ES-I3 (cell line): ENCODE measurements at regions not wholly inside any gene's neighbourhood (a gene's known extent, or its start where the extent isn't known, plus 50 kb on each side); places are given as distances from the start of the nearest gene placed in this dataset.

ENCODE experiments used
- H3K36me3 ChIP-seq: 2 replicates; pipeline ENCODE4 v1.6.1; 2013; ENCODE audit warnings: mild to moderate bottlenecking, low read length, control low read depth, moderate library complexity; ENCODE audit not compliant: insufficient read depth
- H3K4me1 ChIP-seq: 2 replicates; pipeline ENCODE4 v1.6.1; 2013; ENCODE audit warnings: mild to moderate bottlenecking, control low read depth, low read length; ENCODE audit not compliant: insufficient read depth
- H3K9ac ChIP-seq: 2 replicates; pipeline ENCODE4 v1.6.1; 2013; ENCODE audit warnings: low read depth, mild to moderate bottlenecking, low read length, moderate library complexity
- H3K9me3 ChIP-seq: 2 replicates; pipeline ENCODE4 v1.6.1; 2013; ENCODE audit warnings: mild to moderate bottlenecking, low read length, moderate library complexity; ENCODE audit not compliant: control insufficient read depth, insufficient read depth

DNA sequence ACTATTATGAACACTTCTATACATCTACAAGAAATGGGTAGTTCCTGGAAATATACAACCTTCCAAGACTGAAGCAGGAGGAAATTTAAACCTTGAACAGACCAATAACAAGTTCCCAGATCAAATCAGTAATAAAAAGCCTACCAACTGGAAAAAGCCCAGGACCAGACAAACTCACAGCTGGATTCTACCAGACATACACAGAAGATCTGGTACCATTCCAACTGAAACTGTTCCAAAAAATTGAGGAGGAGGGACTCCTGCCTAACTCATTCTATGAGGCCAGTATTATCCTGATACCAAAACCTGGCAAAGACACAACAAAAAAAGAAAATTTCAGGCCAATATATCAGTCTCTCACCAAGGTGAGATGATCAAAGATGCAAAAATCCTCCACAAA is 189.4 kb downstream of the RPS29 start:
- Histone ChIP-seq H3K9me3 (no peaks in the 10 kb centered on the region), H3K36me3 (no peaks in the 10 kb centered on the region), H3K9ac (no peak overlapping the region), H3K4me1 (no peaks in the 10 kb centered on the region)

DNA sequence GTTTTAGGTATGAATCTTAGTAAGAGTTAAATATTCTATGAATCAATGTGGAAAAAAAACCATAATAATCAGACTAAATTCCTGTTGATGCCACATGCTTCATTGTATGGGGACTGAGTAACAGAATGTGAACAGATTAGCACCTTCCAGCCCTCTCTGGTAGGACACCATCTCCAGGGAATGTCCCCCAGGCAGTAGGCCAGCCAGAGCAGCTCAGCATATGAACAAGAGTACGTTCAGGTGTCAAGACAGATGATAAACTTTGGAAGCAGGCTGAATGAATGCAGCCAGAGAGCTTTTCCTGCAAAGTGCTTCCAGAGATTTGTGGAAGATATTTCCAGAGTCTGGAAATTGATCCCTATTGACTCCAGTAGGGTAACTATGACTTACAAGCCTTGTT is 204.4 kb downstream of the RPS29 start:
- no peaks in the 10 kb centered on the region for H3K9me3 ChIP-seq
- H3K4me1 ChIP-seq, result no peaks in the 10 kb centered on the region
- no peaks in the 10 kb centered on the region for H3K36me3 ChIP-seq
- H3K9ac ChIP-seq, result no peak overlapping the region

DNA sequence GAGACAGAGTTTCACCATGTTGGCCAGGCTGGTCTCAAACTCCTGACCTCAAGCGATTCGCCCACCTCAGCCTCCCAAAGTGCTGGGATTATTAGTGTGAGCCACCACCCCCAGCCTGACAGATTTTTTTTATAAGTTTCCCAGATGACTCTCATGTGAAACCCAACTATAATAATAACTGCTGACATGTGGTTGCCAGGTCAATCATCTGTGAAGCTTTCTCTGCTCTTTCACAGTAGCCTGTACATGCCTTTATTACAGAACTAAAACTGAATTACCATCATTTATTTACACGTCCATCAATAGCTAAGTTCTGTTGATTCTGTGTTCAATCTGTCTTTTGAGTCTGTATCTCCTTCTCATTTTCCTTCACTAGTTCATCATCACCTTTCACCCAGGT is 218.5 kb downstream of the RPS29 start:
- Histone ChIP-seq H3K36me3 (no peaks in the 10 kb centered on the region), H3K9me3 (no peaks in the 10 kb centered on the region), H3K4me1 (no peaks in the 10 kb centered on the region; the same call in 1 of the 2 replicates), H3K9ac (no peak overlapping the region)

DNA sequence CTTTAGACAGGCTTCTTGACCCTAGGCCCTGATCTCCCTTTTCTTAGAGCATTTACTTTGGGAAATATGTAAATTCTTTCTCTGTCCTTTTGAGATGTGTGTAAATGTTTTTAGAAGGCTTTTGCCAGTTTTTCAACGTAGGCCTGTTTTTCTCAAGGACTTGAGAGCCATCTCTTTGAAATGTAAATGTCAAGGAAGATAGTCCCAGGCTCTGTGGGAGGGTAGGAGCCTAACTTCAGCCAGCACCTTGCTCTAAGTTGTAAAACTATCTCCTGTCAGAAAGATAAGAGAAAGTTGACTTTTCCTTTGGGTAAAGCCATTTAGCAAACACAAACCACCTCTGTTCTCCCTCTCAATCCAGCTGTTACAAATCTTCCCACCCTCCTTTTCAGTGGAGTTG is 219.8 kb downstream of the RPS29 start:
- Histone ChIP-seq H3K9ac (no peak overlapping the region), H3K4me1 (no peaks in the 10 kb centered on the region; the same call in 1 of the 2 replicates), H3K36me3 (no peaks in the 10 kb centered on the region), H3K9me3 (no peaks in the 10 kb centered on the region)

DNA sequence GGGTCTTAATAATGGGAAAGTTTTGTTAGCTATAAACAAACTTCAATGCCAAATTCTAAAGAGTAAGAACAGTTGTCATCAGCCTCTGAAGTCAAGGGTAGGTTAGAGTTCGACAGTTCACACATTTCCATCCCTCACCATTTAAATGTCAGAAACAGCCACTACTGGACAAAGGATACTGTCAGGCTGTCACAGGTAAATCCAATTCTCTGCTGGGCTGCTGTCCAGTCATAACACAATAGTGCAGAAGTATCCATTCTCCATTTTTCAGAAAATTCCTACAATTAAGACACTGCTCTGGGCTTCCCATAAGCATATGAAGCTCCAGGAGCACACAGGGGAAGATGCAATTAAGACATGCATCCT is 221.4 kb downstream of the RPS29 start:
- no peak overlapping the region for H3K9ac ChIP-seq
- no peaks in the 10 kb centered on the region for H3K36me3 ChIP-seq
- H3K4me1 ChIP-seq, result no peaks in the 10 kb centered on the region; the same call in 1 of the 2 replicates
- H3K9me3 ChIP-seq, result no peaks in the 10 kb centered on the region

DNA sequence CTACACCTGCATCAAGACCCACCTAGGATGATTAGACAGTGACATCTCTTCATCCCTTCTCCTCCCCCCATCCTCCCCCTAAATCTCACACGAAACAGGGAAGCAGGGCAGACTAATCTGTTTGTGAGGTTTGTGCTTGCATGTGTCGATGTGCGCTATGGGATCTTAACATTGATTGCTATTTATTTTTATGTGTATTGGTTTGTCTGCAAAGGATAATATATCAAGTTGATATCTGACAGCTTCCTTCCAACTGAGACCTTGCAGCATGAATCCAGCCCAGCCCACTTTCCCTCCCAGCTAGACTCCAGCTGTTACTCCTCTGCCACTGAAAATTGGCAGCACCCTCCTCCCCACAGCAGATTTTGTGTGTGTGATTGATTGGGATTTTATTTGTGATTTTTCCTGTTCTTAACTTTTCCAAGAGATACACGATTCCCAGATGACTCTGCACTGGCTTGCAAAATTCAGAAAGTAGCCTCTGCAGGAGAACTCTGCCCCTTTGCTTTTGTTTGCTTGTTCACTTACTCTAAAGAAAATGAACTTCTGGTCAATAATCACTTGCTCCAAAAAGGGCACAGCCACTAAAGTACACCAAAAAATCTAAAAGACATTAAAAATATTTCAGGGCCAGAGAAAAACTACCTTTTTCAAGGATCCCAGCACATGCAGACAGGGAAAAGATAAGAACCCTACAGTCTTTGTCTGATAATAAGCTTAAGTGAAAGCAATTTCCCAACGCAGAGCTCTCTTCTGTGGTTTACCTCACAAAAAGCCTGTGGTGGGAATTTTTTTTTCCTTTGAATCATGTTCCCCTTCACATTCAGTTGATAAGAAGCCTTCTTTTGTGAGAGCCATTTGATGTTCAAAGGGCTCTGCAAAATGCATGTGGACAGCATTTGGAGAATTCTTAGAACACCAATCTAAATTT is 222.1 kb downstream of the RPS29 start:
- Histone ChIP-seq H3K9me3 (no peaks in the 10 kb centered on the region), H3K36me3 (no peaks in the 10 kb centered on the region), H3K9ac (no peak overlapping the region), H3K4me1 (no peaks in the 10 kb centered on the region; the same call in 1 of the 2 replicates)

DNA sequence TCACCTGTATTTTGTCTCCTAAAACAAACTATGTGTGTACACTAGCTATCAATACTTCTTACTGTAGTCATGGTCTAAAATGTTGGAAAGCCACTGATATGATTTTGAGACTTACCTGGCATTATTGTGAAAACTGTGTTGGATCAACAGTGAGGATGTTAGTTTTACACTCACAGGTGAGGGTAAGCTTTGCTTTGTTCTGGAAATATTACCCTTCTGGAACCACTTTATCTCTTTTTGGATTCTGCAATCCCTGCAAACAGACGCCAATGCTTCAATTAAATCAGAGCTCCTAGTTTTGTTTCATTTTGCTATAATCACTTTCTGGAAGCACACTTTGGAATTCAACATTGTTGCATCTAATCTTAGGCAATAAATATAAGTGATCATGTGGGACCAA is 223.3 kb downstream of the RPS29 start:
- Histone ChIP-seq H3K36me3 (no peaks in the 10 kb centered on the region), H3K4me1 (no peaks in the 10 kb centered on the region; the same call in 1 of the 2 replicates), H3K9me3 (no peaks in the 10 kb centered on the region), H3K9ac (no peak overlapping the region)

DNA sequence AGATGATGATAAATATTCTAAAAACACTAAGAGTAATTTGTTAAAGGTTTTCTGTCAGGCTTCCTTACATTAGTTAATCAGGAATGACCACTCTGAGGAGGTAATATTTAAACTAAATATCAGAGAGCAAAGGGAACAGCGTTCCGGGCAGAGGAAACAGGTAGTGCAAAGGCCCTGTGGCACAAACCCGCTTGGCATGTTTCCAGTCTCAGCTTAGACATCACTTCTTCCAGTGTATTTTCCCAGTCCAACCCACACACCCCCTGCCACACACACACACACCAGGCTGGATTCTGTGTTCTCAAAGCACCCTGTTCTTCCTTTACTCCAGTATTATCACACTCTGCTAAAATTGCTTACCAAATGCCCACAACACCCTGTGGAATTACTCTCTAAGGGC is 247.1 kb downstream of the RPS29 start:
- Histone ChIP-seq H3K36me3 (no peaks in the 10 kb centered on the region), H3K9ac (no peak overlapping the region), H3K4me1 (no peaks in the 10 kb centered on the region), H3K9me3 (no peaks in the 10 kb centered on the region)

DNA sequence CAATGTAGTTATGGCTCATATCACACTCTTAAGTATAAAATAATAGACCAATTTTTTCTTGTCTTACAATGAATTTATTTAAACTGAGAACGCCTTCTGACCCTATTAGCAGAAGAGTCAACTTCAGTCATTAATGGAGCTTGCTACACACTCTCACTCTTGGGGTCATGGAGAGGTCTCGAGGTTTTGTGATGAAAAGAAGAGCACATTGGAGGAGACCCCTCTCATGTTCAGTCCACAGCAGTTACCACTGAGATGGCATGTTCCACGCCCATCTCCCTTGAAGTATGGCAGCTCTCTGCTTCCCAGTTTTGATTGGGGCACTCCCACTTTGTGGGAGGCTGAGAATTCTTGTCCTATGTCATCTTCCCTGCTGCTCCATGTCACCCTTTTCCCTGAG is 266.4 kb downstream of the RPS29 start:
- Histone ChIP-seq H3K9me3 (no peaks in the 10 kb centered on the region), H3K9ac (no peak overlapping the region), H3K36me3 (no peaks in the 10 kb centered on the region), H3K4me1 (no peaks in the 10 kb centered on the region)

DNA sequence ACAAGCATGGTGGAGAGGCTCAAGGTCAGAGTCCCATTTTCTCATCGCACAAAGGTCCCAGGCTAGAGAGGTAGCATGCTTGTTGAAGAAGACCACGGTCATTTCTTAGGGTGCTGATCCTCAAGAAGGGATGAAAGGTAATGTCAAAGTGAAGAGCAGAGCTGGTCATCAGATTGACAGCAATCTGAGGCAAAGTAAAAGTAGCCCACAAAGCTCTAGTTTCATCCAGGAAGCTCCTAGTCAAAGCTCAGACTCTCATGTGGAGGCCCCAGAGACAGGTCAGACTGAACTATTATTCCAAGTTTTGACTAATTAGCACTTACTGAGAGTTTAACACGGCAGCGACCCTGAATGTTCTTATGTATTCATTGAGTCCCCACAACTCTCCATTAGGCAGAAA is 270.6 kb downstream of the RPS29 start:
- H3K9ac ChIP-seq, result no peak overlapping the region
- no peaks in the 10 kb centered on the region for H3K4me1 ChIP-seq
- no peaks in the 10 kb centered on the region for H3K36me3 ChIP-seq
- no peaks in the 10 kb centered on the region for H3K9me3 ChIP-seq

DNA sequence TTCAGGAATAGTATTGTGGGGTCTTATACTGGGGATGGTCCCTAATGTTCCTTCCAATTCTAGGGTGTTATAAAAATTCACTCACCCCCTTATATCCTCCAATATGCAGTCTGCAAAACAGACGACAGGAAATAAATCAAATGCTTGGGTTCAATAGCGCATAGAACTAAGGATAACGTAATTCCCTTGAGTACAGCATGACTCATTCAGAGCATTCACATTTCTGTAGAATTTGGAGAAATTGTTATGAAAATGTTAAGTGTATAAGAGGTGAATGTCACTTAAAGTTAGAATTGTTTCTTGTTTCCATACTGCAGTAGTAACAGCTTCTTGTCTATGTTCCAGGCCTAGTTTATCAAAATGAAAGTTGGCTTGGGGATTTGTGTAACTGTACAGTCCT is 271.4 kb downstream of the RPS29 start:
- H3K36me3 ChIP-seq, result no peaks in the 10 kb centered on the region
- no peaks in the 10 kb centered on the region for H3K4me1 ChIP-seq
- no peaks in the 10 kb centered on the region for H3K9me3 ChIP-seq
- no peak overlapping the region for H3K9ac ChIP-seq

DNA sequence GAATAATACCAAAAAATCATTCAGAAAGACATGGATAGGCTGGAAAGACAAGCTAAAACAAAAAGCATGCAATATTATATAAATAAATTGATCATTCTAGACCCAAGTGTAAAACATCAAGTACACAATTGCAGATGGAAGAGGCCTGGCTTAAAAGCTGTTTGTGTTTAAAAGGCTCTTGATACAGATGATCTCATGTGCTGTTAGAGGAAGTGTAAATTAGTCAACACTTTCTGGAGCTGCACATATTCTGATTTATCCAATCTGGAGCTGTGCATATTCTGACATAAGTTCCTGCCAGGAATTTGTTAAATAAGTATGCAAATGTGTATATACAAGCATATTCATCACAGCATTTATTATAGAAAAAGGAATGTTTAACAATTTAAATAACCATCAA is 273.1 kb downstream of the RPS29 start:
- H3K36me3 ChIP-seq, result no peaks in the 10 kb centered on the region
- no peaks in the 10 kb centered on the region for H3K9me3 ChIP-seq
- no peaks in the 10 kb centered on the region for H3K4me1 ChIP-seq
- no peak overlapping the region for H3K9ac ChIP-seq

DNA sequence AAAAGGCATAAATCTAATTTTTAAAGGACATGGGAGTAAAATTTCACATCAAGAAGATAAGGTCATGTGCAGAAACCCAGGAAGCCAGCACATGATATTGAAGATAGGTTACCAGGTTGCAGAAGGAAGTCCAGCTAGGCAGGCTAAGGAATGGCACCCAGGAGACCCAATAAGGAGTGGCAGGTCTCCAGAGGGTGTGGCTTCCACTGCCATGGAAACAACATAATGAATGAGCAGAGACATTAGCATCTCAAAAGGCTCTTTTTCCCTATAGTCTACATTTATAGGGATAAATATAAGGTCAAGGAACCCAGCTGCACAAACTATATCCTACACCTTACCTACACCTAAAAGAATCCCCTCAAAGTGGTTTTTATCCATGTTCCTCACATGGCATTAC is 275.9 kb downstream of the RPS29 start:
- no peaks in the 10 kb centered on the region for H3K9me3 ChIP-seq
- no peaks in the 10 kb centered on the region for H3K4me1 ChIP-seq
- no peak overlapping the region for H3K9ac ChIP-seq
- H3K36me3 ChIP-seq, result no peaks in the 10 kb centered on the region

DNA sequence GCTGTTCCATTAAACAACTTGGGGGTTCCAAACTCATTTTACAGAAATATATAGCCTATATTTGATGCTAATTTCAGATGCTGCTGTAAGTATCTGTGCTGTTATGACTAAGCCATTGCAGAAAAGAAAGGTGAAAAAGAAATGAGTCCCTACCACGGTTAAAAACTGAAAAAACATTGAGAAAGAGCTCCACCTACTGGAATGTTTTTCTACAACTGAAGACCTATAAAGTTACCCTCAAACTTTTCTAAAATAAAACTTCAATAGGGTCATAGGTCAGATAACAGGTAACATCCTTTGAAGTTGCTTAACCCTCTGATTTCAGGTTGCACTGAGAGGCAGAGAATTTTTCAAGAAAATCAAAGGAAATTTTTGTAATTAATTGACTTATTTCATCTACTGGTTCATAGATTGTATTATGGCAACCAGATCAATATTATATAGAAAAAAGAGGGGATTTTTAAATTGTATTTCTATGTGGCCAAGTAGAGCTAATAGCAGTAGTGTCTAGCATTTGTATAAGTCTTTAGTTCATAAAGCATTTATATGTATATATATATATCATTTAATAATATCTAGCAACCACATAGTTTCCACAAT is 279.9 kb downstream of the RPS29 start:
- Histone ChIP-seq H3K9me3 (no peaks in the 10 kb centered on the region), H3K4me1 (no peaks in the 10 kb centered on the region), H3K36me3 (no peaks in the 10 kb centered on the region), H3K9ac (no peak overlapping the region)

DNA sequence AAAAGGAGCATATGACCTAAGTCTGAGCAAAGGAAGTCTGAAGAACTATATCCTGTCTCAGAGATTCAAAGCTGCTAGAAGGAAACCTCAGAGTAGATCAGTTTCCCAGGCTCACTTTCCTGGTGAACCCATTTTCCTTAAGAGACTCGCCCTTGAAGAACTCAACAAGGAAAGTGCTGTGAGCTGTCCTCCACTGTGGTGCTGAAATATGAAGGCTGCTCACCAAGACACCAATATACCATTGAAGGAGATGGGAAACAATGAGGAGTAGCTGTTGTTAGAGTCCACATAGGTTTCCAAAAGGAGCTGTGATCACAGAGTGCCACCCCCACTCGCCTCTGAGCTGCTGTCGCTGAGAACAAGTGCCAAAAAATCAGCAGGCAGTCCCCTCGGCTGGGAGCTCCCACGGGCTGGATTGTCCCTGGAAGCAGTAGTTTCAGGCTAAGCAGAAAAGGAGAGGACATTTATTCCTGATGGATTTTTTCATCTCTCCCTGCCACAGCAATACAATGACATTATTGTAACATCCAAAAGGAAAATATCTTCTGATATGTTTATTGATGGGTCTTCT is 282.1 kb downstream of the RPS29 start:
- H3K9ac ChIP-seq, result no peak overlapping the region
- no peaks in the 10 kb centered on the region for H3K9me3 ChIP-seq
- H3K4me1 ChIP-seq, result no peaks in the 10 kb centered on the region
- H3K36me3 ChIP-seq, result no peaks in the 10 kb centered on the region
